IMR-90 (cell line): ENCODE measurements at regions not wholly inside any gene's neighbourhood (a gene's known extent, or its start where the extent isn't known, plus 50 kb on each side); places are given as distances from the start of the nearest gene placed in this dataset.

Experiments used
- ATAC-seq: fragments of 200-7000 bp; cut with Tn5 transposase; 2 replicates; pipeline ENCODE4 v1.9.1; 2020; ENCODE audit warnings: low read depth, mild to moderate bottlenecking, moderate library complexity
- BruUV-seq: library from RNA; stranded (reverse); fragments of 400-500 nt; replicated peaks from 2 replicates; lab custom pipeline; 2021; lab: Mats Ljungman, UMichigan
- CTCF ChIA-PET: fragments of 300-600 bp; formaldehyde crosslinking; extraction: SDS; loops from one replicate; lab custom pipeline; 2021; ENCODE audit warnings: antibody characterized with exemption; lab: Yijun Ruan, JAX
- POLR2A ChIA-PET: fragments of 300-600 bp; sonication (Branson Sonifier 250); formaldehyde crosslinking; loops from one replicate; lab custom pipeline; 2022; ENCODE audit warnings: antibody characterized with exemption; ENCODE audit not compliant: unreplicated experiment; lab: Charles Lee
- DNase-seq: peaks from one replicate; pipeline ENCODE4 v3.0.0; 2013
- H2AFZ ChIP-seq: replicated peaks from 2 replicates; pipeline ENCODE3; 2013; ENCODE audit warnings: low read length, mild to moderate bottlenecking; ENCODE audit not compliant: poor library complexity
- H2AK5ac ChIP-seq: 2 replicates; pipeline ENCODE4 v1.6.1; 2013; ENCODE audit warnings: low read depth, low read length, inconsistent platforms
- H2AK9ac ChIP-seq: replicated peaks from 2 replicates; pipeline ENCODE3; 2013; ENCODE audit warnings: mild to moderate bottlenecking, low read depth, low read length, moderate library complexity; ENCODE audit not compliant: poor library complexity
- H2BK120ac ChIP-seq: 2 replicates; pipeline ENCODE4 v1.6.1; 2013; ENCODE audit warnings: low read depth, low read length, inconsistent platforms
- H2BK15ac ChIP-seq: 3 replicates; pipeline ENCODE4 v1.6.1; 2013; ENCODE audit warnings: low read depth, low read length, inconsistent platforms
- H2BK20ac ChIP-seq: 2 replicates; pipeline ENCODE4 v1.6.1; 2013; ENCODE audit warnings: low read depth, mild to moderate bottlenecking, inconsistent platforms, low read length, moderate library complexity
- H2BK5ac ChIP-seq: 2 replicates; pipeline ENCODE4 v1.6.1; 2013; ENCODE audit warnings: mild to moderate bottlenecking, low read depth, low read length, inconsistent platforms; ENCODE audit not compliant: poor library complexity, severe bottlenecking
- H3K14ac ChIP-seq: replicated peaks from 2 replicates; pipeline ENCODE4 v1.6.1; 2013; ENCODE audit warnings: low read depth, low read length, inconsistent platforms
- H3K18ac ChIP-seq: 2 replicates; pipeline ENCODE4 v1.6.1; 2013; ENCODE audit warnings: low read depth, low read length, control low read depth
- H3K23ac ChIP-seq: 2 replicates; pipeline ENCODE4 v1.6.1; 2013; ENCODE audit warnings: low read depth, low read length, inconsistent platforms
- H3K27ac ChIP-seq: 2 replicates; pipeline ENCODE4 v1.5.1; 2013; ENCODE audit warnings: mild to moderate bottlenecking, control low read depth, low read length; ENCODE audit not compliant: insufficient read depth
- H3K27me3 ChIP-seq: 2 replicates; pipeline ENCODE4 v1.6.1; 2013; ENCODE audit warnings: low read length; ENCODE audit not compliant: control insufficient read depth, insufficient read depth
- H3K36me3 ChIP-seq: 2 replicates; pipeline ENCODE4 v1.6.1; 2013; ENCODE audit warnings: low read length, mixed read lengths; ENCODE audit not compliant: control insufficient read depth, insufficient read depth
- H3K4ac ChIP-seq: 2 replicates; pipeline ENCODE4 v1.6.1; 2013; ENCODE audit warnings: low read depth, low read length, inconsistent platforms
- H3K4me1 ChIP-seq: 2 replicates; pipeline ENCODE4 v1.6.1; 2013; ENCODE audit warnings: low read length, mixed read lengths; ENCODE audit not compliant: control insufficient read depth, insufficient read depth
- H3K4me2 ChIP-seq: 2 replicates; pipeline ENCODE4 v1.6.1; 2013; ENCODE audit warnings: low read depth, mild to moderate bottlenecking, control low read depth, low read length, moderate library complexity
- H3K4me3 ChIP-seq: 2 replicates; pipeline ENCODE4 v1.5.1; 2013; ENCODE audit warnings: low read depth, mild to moderate bottlenecking, control low read depth, low read length, moderate library complexity; ENCODE audit not compliant: insufficient read depth
- H3K56ac ChIP-seq: 2 replicates; pipeline ENCODE4 v1.6.1; 2013; ENCODE audit warnings: low read length, inconsistent platforms; ENCODE audit not compliant: insufficient read depth; ENCODE audit errors: extremely low read depth
- H3K79me1 ChIP-seq, 2 experiments: 2 replicates each; pipeline ENCODE4 v1.6.1; 2013; ENCODE audit warnings: low read length in 2 of 2, inconsistent platforms in 1 of 2, low read depth in 1 of 2
- H3K9ac ChIP-seq: 2 replicates; pipeline ENCODE4 v1.6.1; 2013; ENCODE audit warnings: low read depth, low read length, control low read depth
- H3K9me1 ChIP-seq: 2 replicates; pipeline ENCODE4 v1.6.1; 2013; ENCODE audit warnings: low read length, inconsistent platforms; ENCODE audit not compliant: insufficient read depth
- H3K9me3 ChIP-seq: 2 replicates; pipeline ENCODE4 v1.6.1; 2013; ENCODE audit warnings: low read length; ENCODE audit not compliant: control insufficient read depth, insufficient read depth
- H4K20me1 ChIP-seq: 2 replicates; pipeline ENCODE4 v1.6.1; 2013; ENCODE audit warnings: low read length, inconsistent platforms; ENCODE audit not compliant: insufficient read depth
- H4K5ac ChIP-seq: 2 replicates; pipeline ENCODE4 v1.6.1; 2013; ENCODE audit warnings: mild to moderate bottlenecking, low read depth, low read length, control low read depth
- H4K8ac ChIP-seq, 2 experiments: 2 replicates each; pipeline ENCODE4 v1.6.1; 2013; ENCODE audit warnings: low read depth in 2 of 2, low read length in 2 of 2, control low read depth in 1 of 2, inconsistent platforms in 1 of 2
- H4K91ac ChIP-seq: 2 replicates; pipeline ENCODE4 v1.6.1; 2013; ENCODE audit warnings: low read depth, low read length, inconsistent platforms; ENCODE audit not compliant: insufficient read depth
- BHLHE40 ChIP-seq: fragments of 150-350 bp; IDR thresholded peaks from 2 replicates; pipeline ENCODE4 v1.6.1; 2016; ENCODE audit warnings: mild to moderate bottlenecking, low read depth, low read length
- CEBPB ChIP-seq: IDR thresholded peaks from 2 replicates; pipeline ENCODE4 v1.6.1; 2012; ENCODE audit warnings: low read depth, low read length, improper control_type of control experiment
- FOS ChIP-seq: fragments of 150-350 bp; IDR thresholded peaks from 2 replicates; pipeline ENCODE4 v1.6.1; 2016; ENCODE audit warnings: low read depth, low read length
- MAZ ChIP-seq: IDR thresholded peaks from 2 replicates; pipeline ENCODE4 v1.6.1; 2012; ENCODE audit warnings: low read depth, mild to moderate bottlenecking, low read length, improper control_type of control experiment, moderate library complexity, borderline replicate concordance
- MXI1 ChIP-seq: IDR thresholded peaks from 2 replicates; pipeline ENCODE4 v1.6.1; 2012; ENCODE audit warnings: low read depth, mild to moderate bottlenecking, low read length, moderate library complexity, borderline replicate concordance
- RAD21 ChIP-seq: IDR thresholded peaks from 2 replicates; pipeline ENCODE4 v1.6.1; 2012; ENCODE audit warnings: low read length, improper control_type of control experiment
- RCOR1 ChIP-seq: IDR thresholded peaks from 2 replicates; pipeline ENCODE4 v1.6.1; 2012; ENCODE audit warnings: mild to moderate bottlenecking, low read length, improper control_type of control experiment; ENCODE audit not compliant: insufficient replicate concordance
- RFX5 ChIP-seq: IDR thresholded peaks from 2 replicates; pipeline ENCODE4 v1.8.0; 2012; ENCODE audit warnings: low read depth, mild to moderate bottlenecking, low read length, moderate library complexity
- SMC3 ChIP-seq: fragments of 150-350 bp; IDR thresholded peaks from 2 replicates; pipeline ENCODE4 v1.6.1; 2016; ENCODE audit warnings: low read depth, mild to moderate bottlenecking, antibody characterized with exemption, low read length, moderate library complexity
- WGBS, 2 experiments: methylation state at CpG; one replicate each; pipeline versions ENCODE4 v1.1.5 to v1.1.7; 2013; ENCODE audit warnings: missing lambda C conversion rate in 2 of 2; ENCODE audit not compliant: insufficient read length in 1 of 2; ENCODE audit errors: extremely low coverage in 2 of 2; 5-methylcytosine and 5-hydroxymethylcytosine counted together
- dilution Hi-C: fragments of 300-500 bp; cut with HindIII; formaldehyde crosslinking; loops from one replicate; pipeline ENCODE4 v1.14.3; 2018; ENCODE audit warnings: low sequenced_read_pairs; ENCODE audit not compliant: unreplicated experiment
- in situ Hi-C: fragments of 300-500 bp; cut with MboI; formaldehyde crosslinking; loops from 3 replicates; pipeline ENCODE4 v1.14.3; 2019; ENCODE audit warnings: low sequenced_read_pairs, inconsistent platforms, mixed read lengths
- intact Hi-C: fragments of 100-400 bp; cut with micrococcal nuclease; formaldehyde crosslinking; loops from 2 replicates; pipeline ENCODE4 v1.10.0; 2022
- TF ChIP-seq, protein P1 (sequence below): fragments of 150-350 bp; IDR thresholded peaks from 2 replicates; pipeline ENCODE4 v1.6.1; 2016; ENCODE audit warnings: low read depth, mild to moderate bottlenecking, low read length, moderate library complexity, borderline replicate concordance

DNA sequence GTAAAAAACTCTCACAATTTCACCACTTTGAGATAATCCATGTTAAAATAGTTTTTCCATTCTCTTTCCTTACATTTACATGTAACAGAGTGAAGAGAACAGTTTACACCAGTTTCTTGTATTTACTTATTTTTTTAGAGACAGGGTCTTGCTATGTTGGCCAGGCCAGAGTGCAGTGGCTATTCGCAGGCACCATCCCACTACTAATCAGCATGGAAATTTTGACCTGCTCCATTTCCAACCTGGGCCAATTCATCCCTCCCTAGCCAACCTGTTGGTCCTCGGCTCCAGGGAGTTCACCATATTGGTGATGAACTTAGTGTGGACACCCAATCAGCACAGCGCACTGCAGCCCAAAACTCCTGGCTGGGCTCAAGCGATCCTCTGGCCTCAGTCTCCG, 74.1 kb downstream of the LYZL2 start:
- dilution Hi-C loops (no loop called here), in situ Hi-C loops (no loop called here), intact Hi-C loops (no loop called here)
- Histone ChIP-seq H2BK20ac (no peak overlapping the region), H2BK15ac (no peak overlapping the region), H3K14ac (no peak overlapping the region), H3K9me3 (no peaks in the 10 kb centered on the region), H3K4me3 (no peak overlapping the region), H3K4ac (no peak overlapping the region), H3K4me2 (no peak overlapping the region), H3K36me3 (no peaks in the 10 kb centered on the region), H3K56ac (no peak overlapping the region), H3K27me3 (no peaks in the 10 kb centered on the region), H3K23ac (no peak overlapping the region), H2AFZ (no peak overlapping the region), H3K9ac (no peak overlapping the region), H3K4me1 (no peaks in the 10 kb centered on the region), H4K91ac (no peak overlapping the region), H3K18ac (no peak overlapping the region), H3K79me1 (no peaks in the 10 kb centered on the region), H2AK9ac (no peak overlapping the region), H3K27ac (no peak overlapping the region), H3K9me1 (0 out of 2 replicates have a peak, but pooled peaks cover 3% of the 10 kb centered on the region), H2AK5ac (no peak overlapping the region), H4K5ac (no peak overlapping the region), H2BK120ac (no peak overlapping the region), H2BK5ac (no peak overlapping the region), H4K8ac (no peak overlapping the region), H4K20me1 (no peaks in the 10 kb centered on the region)
- ChIA-PET POLR2A (no interaction called here), CTCF (no interaction called here)
- no CpG with 5 or more reads among the region's 5 CpGs for WGBS, 2 experiments
- DNase-seq (no peak), ATAC-seq (no peak)
- TF ChIP-seq SMC3, result no peak
- TF ChIP-seq, protein P1, sequence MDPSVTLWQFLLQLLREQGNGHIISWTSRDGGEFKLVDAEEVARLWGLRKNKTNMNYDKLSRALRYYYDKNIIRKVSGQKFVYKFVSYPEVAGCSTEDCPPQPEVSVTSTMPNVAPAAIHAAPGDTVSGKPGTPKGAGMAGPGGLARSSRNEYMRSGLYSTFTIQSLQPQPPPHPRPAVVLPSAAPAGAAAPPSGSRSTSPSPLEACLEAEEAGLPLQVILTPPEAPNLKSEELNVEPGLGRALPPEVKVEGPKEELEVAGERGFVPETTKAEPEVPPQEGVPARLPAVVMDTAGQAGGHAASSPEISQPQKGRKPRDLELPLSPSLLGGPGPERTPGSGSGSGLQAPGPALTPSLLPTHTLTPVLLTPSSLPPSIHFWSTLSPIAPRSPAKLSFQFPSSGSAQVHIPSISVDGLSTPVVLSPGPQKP, result no peak
- TF ChIP-seq RAD21, result no peak
- TF ChIP-seq BHLHE40, result no peak
- no peak for TF ChIP-seq MAZ
- no peak for TF ChIP-seq MXI1
- no peak for TF ChIP-seq CEBPB
- TF ChIP-seq RFX5, result no peak
- TF ChIP-seq FOS, result no peak
- no peak for TF ChIP-seq RCOR1
- no TSS peak for BruUV-seq
